DOHH2 (cell line): ENCODE measurements at regions not wholly inside any gene's neighbourhood (a gene's known extent, or its start where the extent isn't known, plus 50 kb on each side); places are given as distances from the start of the nearest gene placed in this dataset.

Experiments
- H3F3A ChIP-seq: fragments of 200-600 bp; sonication (generic), shearing (Covaris generic); 2 replicates; pipeline ENCODE4 v1.6.0; 2016; ENCODE audit warnings: antibody characterized with exemption, mild to moderate bottlenecking; ENCODE audit not compliant: control insufficient read depth, insufficient read depth
- H3K27ac ChIP-seq: fragments of 200-600 bp; sonication (generic); 2 replicates; pipeline ENCODE4 v1.5.1; 2014; ENCODE audit warnings: low read depth, mild to moderate bottlenecking, low read length, moderate library complexity
- H3K27me3 ChIP-seq: fragments of 200-600 bp; sonication (generic); 2 replicates; pipeline ENCODE4 v1.6.1; 2014; ENCODE audit warnings: mild to moderate bottlenecking, low read length, mixed read lengths; ENCODE audit not compliant: control insufficient read depth
- H3K36me3 ChIP-seq: fragments of 200-600 bp; sonication (generic); 2 replicates; pipeline ENCODE4 v1.6.1; 2014; ENCODE audit warnings: mild to moderate bottlenecking, low read length, moderate library complexity, mixed read lengths; ENCODE audit not compliant: control insufficient read depth
- H3K4me1 ChIP-seq: fragments of 200-600 bp; sonication (generic); 2 replicates; pipeline ENCODE4 v1.6.1; 2014; ENCODE audit warnings: mild to moderate bottlenecking, low read length, mixed read lengths; ENCODE audit not compliant: control insufficient read depth
- H3K4me2 ChIP-seq: fragments of 200-600 bp; sonication (generic); 2 replicates; pipeline ENCODE4 v1.6.0; 2014; ENCODE audit warnings: mild to moderate bottlenecking, low read length, moderate library complexity
- H3K4me3 ChIP-seq: fragments of 200-600 bp; sonication (generic); 2 replicates; pipeline ENCODE4 v1.5.1; 2014; ENCODE audit warnings: mild to moderate bottlenecking, low read length, mixed read lengths
- H3K79me2 ChIP-seq: fragments of 200-600 bp; sonication (generic); 2 replicates; pipeline ENCODE4 v1.6.1; 2014; ENCODE audit warnings: mild to moderate bottlenecking, low read length, mixed read lengths; ENCODE audit not compliant: control insufficient read depth
- H3K9me2 ChIP-seq: fragments of 200-600 bp; sonication (generic); replicated peaks from 2 replicates; pipeline ENCODE4 v1.6.1; 2014; ENCODE audit warnings: mild to moderate bottlenecking, low read length, mixed read lengths; ENCODE audit not compliant: control insufficient read depth
- H3K9me3 ChIP-seq: fragments of 200-600 bp; sonication (generic); 2 replicates; pipeline ENCODE4 v1.6.1; 2014; ENCODE audit warnings: antibody characterized with exemption, low read length, mixed read lengths; ENCODE audit not compliant: control insufficient read depth, insufficient read depth
- H4K20me1 ChIP-seq: fragments of 200-600 bp; sonication (generic); 2 replicates; pipeline ENCODE4 v1.6.0; 2014; ENCODE audit warnings: low read depth, mild to moderate bottlenecking, antibody characterized with exemption, low read length, moderate library complexity; ENCODE audit not compliant: control insufficient read depth, insufficient read depth
- CTCF ChIP-seq: fragments of 200-600 bp; sonication (generic); IDR thresholded peaks from one replicate; pipeline ENCODE4 v1.5.1; 2014; ENCODE audit warnings: antibody characterized with exemption, mild to moderate bottlenecking, low read depth, low read length; ENCODE audit not compliant: poor library complexity, severe bottlenecking
- EZH2phosphoT487 ChIP-seq: fragments of 200-600 bp; sonication (generic); IDR thresholded peaks from 2 replicates; pipeline ENCODE4 v1.6.1; 2017; ENCODE audit warnings: borderline replicate concordance, mild to moderate bottlenecking, antibody characterized with exemption, low read length, moderate library complexity, mixed read lengths

GRCh38 chr14:29166507-29166906 lies 399.9 kb downstream of the FOXG1 start:
- TF ChIP-seq EZH2phosphoT487 (no peak), CTCF (no peak)
- Histone ChIP-seq H3K4me3 (no peak overlapping the region), H3K9me2 (no peaks in the 10 kb centered on the region), H4K20me1 (no peaks in the 10 kb centered on the region), H3F3A (no peaks in the 10 kb centered on the region), H3K4me2 (no peak overlapping the region), H3K36me3 (no peaks in the 10 kb centered on the region), H3K4me1 (no peaks in the 10 kb centered on the region), H3K79me2 (no peaks in the 10 kb centered on the region), H3K9me3 (peaks cover 6% of the 10 kb centered on the region; the same call in 1 of the 2 replicates), H3K27me3 (no peaks in the 10 kb centered on the region), H3K27ac (no peak overlapping the region)

DNA sequence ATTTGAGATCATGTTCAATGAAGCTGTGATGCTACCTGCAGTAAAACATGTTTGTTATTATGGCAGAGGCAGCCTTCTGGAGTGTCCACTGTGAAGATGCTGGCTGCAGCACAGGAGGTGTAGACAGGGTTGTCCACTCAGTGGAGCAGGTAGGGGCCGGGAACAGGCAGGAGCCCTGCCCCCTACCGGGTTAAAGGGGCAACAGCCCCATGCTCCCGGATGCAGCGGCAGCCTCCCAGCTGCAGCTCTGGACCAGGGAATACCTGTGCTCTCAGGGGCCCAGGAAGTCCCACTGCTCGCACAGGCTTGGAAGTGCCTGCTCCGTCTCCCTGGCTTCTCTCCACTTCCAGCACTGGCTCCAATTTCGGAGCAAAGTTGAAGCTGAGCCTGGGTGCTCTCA lies 401.6 kb downstream of the FOXG1 start:
- no peaks in the 10 kb centered on the region for H3K36me3 ChIP-seq
- no peak overlapping the region for H3K27ac ChIP-seq
- H3K9me3 ChIP-seq: peaks cover 6% of the 10 kb centered on the region; the same call in 1 of the 2 replicates
- no peaks in the 10 kb centered on the region for H3K9me2 ChIP-seq
- H3K4me2 ChIP-seq: no peak overlapping the region
- H3F3A ChIP-seq: no peaks in the 10 kb centered on the region
- H3K4me1 ChIP-seq: no peaks in the 10 kb centered on the region
- TF ChIP-seq CTCF (no peak), EZH2phosphoT487 (no peak)
- H3K4me3 ChIP-seq: no peak overlapping the region
- no peaks in the 10 kb centered on the region for H3K79me2 ChIP-seq
- H3K27me3 ChIP-seq: no peaks in the 10 kb centered on the region
- no peaks in the 10 kb centered on the region for H4K20me1 ChIP-seq

DNA sequence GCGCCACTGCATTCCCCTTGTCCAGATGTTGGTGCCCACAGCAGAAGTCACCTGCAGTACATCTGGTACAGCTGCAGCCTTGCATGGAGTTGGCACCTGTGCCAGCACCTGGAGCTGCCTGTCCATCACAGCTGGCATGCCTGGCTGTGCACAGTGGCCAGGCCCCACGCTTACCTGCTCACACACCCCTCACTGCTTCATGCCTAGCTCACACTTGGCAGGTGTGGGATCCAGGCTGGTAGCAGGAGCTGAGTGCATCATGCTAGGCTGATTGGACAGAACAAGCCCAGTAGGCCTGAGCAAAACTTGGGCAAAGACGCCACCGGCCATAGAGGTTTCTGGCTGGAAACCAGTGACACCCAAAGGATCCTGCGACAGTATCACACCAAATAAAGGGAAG lies 402.8 kb downstream of the FOXG1 start:
- Histone ChIP-seq H3K4me2 (no peak overlapping the region), H3K9me2 (no peaks in the 10 kb centered on the region), H3F3A (no peaks in the 10 kb centered on the region), H3K27ac (no peak overlapping the region), H3K36me3 (no peaks in the 10 kb centered on the region), H3K27me3 (no peaks in the 10 kb centered on the region), H3K4me1 (no peaks in the 10 kb centered on the region), H3K79me2 (no peaks in the 10 kb centered on the region), H4K20me1 (no peaks in the 10 kb centered on the region), H3K4me3 (no peak overlapping the region), H3K9me3 (peaks cover 6% of the 10 kb centered on the region; the same call in 1 of the 2 replicates)
- no peak for TF ChIP-seq CTCF
- TF ChIP-seq EZH2phosphoT487: no peak

- H3K27me3 ChIP-seq: no peaks in the 10 kb centered on the region
- H3K4me2 ChIP-seq: no peak overlapping the region
- no peaks in the 10 kb centered on the region for H3F3A ChIP-seq
- H3K9me3 ChIP-seq: no peaks in the 10 kb centered on the region
- TF ChIP-seq EZH2phosphoT487: no peak
- TF ChIP-seq CTCF: no peak
- H3K79me2 ChIP-seq: no peaks in the 10 kb centered on the region
- no peaks in the 10 kb centered on the region for H3K4me1 ChIP-seq
- no peaks in the 10 kb centered on the region for H3K9me2 ChIP-seq
- H3K27ac ChIP-seq: no peak overlapping the region
- no peak overlapping the region for H3K4me3 ChIP-seq
- no peaks in the 10 kb centered on the region for H4K20me1 ChIP-seq
- H3K36me3 ChIP-seq: no peaks in the 10 kb centered on the region
Measured at GRCh38 chr14:29175706-29176105, 409.1 kb downstream of the FOXG1 start.
